ENCODE measurements at regions not wholly inside any gene's neighbourhood (a gene's known extent, or its start where the extent isn't known, plus 50 kb on each side); places are given as distances from the start of the nearest gene placed in this dataset.

- TF ChIP-seq, protein P1, sequence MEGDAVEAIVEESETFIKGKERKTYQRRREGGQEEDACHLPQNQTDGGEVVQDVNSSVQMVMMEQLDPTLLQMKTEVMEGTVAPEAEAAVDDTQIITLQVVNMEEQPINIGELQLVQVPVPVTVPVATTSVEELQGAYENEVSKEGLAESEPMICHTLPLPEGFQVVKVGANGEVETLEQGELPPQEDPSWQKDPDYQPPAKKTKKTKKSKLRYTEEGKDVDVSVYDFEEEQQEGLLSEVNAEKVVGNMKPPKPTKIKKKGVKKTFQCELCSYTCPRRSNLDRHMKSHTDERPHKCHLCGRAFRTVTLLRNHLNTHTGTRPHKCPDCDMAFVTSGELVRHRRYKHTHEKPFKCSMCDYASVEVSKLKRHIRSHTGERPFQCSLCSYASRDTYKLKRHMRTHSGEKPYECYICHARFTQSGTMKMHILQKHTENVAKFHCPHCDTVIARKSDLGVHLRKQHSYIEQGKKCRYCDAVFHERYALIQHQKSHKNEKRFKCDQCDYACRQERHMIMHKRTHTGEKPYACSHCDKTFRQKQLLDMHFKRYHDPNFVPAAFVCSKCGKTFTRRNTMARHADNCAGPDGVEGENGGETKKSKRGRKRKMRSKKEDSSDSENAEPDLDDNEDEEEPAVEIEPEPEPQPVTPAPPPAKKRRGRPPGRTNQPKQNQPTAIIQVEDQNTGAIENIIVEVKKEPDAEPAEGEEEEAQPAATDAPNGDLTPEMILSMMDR (IDR thresholded peaks at IDR 0.05) = no peak
- TF ChIP-seq RAD21 (IDR thresholded peaks at IDR 0.05; ENCODE audit: low read length) (no peak), CHD2 (IDR thresholded peaks at IDR 0.05; ENCODE audit: low read length, partially characterized antibody) (no peak), EP300 (IDR thresholded peaks at IDR 0.05; ENCODE audit: borderline replicate concordance in 1 of 2, low read depth in 1 of 2, low read length in 1 of 2) (no peak), ELF1 (IDR thresholded peaks at IDR 0.05) (no peak), FOXJ3 (CRISPR knock-in tag; IDR thresholded peaks at IDR 0.05) (no peak), GABPA (IDR thresholded peaks at IDR 0.05; ENCODE audit: low read depth) (no peak)
- TF ChIP-seq, protein P2, sequence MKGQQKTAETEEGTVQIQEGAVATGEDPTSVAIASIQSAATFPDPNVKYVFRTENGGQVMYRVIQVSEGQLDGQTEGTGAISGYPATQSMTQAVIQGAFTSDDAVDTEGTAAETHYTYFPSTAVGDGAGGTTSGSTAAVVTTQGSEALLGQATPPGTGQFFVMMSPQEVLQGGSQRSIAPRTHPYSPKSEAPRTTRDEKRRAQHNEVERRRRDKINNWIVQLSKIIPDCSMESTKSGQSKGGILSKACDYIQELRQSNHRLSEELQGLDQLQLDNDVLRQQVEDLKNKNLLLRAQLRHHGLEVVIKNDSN (IDR thresholded peaks at IDR 0.05; ENCODE audit: borderline replicate concordance, low read depth) = no peak
- TF ChIP-seq, protein P3, sequence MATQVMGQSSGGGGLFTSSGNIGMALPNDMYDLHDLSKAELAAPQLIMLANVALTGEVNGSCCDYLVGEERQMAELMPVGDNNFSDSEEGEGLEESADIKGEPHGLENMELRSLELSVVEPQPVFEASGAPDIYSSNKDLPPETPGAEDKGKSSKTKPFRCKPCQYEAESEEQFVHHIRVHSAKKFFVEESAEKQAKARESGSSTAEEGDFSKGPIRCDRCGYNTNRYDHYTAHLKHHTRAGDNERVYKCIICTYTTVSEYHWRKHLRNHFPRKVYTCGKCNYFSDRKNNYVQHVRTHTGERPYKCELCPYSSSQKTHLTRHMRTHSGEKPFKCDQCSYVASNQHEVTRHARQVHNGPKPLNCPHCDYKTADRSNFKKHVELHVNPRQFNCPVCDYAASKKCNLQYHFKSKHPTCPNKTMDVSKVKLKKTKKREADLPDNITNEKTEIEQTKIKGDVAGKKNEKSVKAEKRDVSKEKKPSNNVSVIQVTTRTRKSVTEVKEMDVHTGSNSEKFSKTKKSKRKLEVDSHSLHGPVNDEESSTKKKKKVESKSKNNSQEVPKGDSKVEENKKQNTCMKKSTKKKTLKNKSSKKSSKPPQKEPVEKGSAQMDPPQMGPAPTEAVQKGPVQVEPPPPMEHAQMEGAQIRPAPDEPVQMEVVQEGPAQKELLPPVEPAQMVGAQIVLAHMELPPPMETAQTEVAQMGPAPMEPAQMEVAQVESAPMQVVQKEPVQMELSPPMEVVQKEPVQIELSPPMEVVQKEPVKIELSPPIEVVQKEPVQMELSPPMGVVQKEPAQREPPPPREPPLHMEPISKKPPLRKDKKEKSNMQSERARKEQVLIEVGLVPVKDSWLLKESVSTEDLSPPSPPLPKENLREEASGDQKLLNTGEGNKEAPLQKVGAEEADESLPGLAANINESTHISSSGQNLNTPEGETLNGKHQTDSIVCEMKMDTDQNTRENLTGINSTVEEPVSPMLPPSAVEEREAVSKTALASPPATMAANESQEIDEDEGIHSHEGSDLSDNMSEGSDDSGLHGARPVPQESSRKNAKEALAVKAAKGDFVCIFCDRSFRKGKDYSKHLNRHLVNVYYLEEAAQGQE (IDR thresholded peaks at IDR 0.05; ENCODE audit: low read depth, low read length) = no peak
- TF ChIP-seq, protein P4, sequence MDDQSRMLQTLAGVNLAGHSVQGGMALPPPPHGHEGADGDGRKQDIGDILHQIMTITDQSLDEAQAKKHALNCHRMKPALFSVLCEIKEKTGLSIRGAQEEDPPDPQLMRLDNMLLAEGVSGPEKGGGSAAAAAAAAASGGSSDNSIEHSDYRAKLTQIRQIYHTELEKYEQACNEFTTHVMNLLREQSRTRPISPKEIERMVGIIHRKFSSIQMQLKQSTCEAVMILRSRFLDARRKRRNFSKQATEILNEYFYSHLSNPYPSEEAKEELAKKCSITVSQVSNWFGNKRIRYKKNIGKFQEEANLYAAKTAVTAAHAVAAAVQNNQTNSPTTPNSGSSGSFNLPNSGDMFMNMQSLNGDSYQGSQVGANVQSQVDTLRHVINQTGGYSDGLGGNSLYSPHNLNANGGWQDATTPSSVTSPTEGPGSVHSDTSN (IDR thresholded peaks at IDR 0.05) = no peak
These were observed 110.4 kb downstream of the MICALL2 start for GRCh38 chr7:1348823-1349335.
